SK-N-SH treated with all-trans-retinoic acid at 6 μM for 48 hours (cell line): ENCODE measurements at regions not wholly inside any gene's neighbourhood (a gene's known extent, or its start where the extent isn't known, plus 50 kb on each side); places are given as distances from the start of the nearest gene placed in this dataset.

Source experiments
- BACH2 ChIP-seq: fragments of 250-450 bp; sonication (Bioruptor Pico); IDR thresholded peaks from 2 replicates; pipeline ENCODE4 v1.9.0; 2021; ENCODE audit warnings: mild to moderate bottlenecking, borderline replicate concordance
- CREB5 ChIP-seq: fragments of 250-450 bp; sonication (Bioruptor Pico); IDR thresholded peaks from 2 replicates; pipeline ENCODE4 v1.5.1; 2020; ENCODE audit warnings: low read depth, mild to moderate bottlenecking, moderate library complexity
- OSR1 ChIP-seq: fragments of 250-450 bp; sonication (Bioruptor Pico); IDR thresholded peaks from 2 replicates; pipeline ENCODE4 v1.8.0; 2022; ENCODE audit warnings: moderate library complexity, mild to moderate bottlenecking, inconsistent platforms
- PATZ1 ChIP-seq: fragments of 250-450 bp; sonication (Bioruptor Pico); IDR thresholded peaks from 2 replicates; pipeline ENCODE4 v1.8.0; 2020; ENCODE audit warnings: mild to moderate bottlenecking, moderate library complexity, borderline replicate concordance
- POU6F1 ChIP-seq: fragments of 250-450 bp; sonication (Bioruptor Pico); IDR thresholded peaks from 2 replicates; pipeline ENCODE4 v1.8.0; 2021; ENCODE audit warnings: low read depth, mild to moderate bottlenecking, moderate library complexity, borderline replicate concordance
- PPARA ChIP-seq: fragments of 250-450 bp; sonication (Bioruptor Pico); IDR thresholded peaks from 2 replicates; pipeline ENCODE4 v1.5.0; 2020; ENCODE audit warnings: mild to moderate bottlenecking, borderline replicate concordance
- SNAI2 ChIP-seq: fragments of 250-450 bp; sonication (Bioruptor Pico); IDR thresholded peaks from 2 replicates; pipeline ENCODE4 v1.5.0; 2020; ENCODE audit warnings: mild to moderate bottlenecking, moderate library complexity
- TOX ChIP-seq: fragments of 250-450 bp; sonication (Bioruptor Pico); IDR thresholded peaks from 2 replicates; pipeline ENCODE4 v1.8.0; 2021; ENCODE audit warnings: mild to moderate bottlenecking, moderate library complexity, borderline replicate concordance
- TSHZ2 ChIP-seq: fragments of 250-450 bp; sonication (Bioruptor Pico); IDR thresholded peaks from 2 replicates; pipeline ENCODE4 v1.5.0; 2020; ENCODE audit warnings: mild to moderate bottlenecking, moderate library complexity
- ZC3H10 ChIP-seq: fragments of 250-450 bp; sonication (Bioruptor Pico); IDR thresholded peaks from 2 replicates; pipeline ENCODE4 v1.5.1; 2021; ENCODE audit warnings: mild to moderate bottlenecking, moderate library complexity
- ZFP3 ChIP-seq: fragments of 250-450 bp; sonication (Bioruptor Pico); IDR thresholded peaks from 2 replicates; pipeline ENCODE4 v1.5.0; 2020; ENCODE audit warnings: mild to moderate bottlenecking, moderate library complexity
- ZNF8 ChIP-seq: fragments of 450-650 bp; formaldehyde crosslinking; IDR thresholded peaks from 2 replicates; pipeline ENCODE4 v1.5.0; 2020; ENCODE audit warnings: mild to moderate bottlenecking, moderate library complexity

DNA sequence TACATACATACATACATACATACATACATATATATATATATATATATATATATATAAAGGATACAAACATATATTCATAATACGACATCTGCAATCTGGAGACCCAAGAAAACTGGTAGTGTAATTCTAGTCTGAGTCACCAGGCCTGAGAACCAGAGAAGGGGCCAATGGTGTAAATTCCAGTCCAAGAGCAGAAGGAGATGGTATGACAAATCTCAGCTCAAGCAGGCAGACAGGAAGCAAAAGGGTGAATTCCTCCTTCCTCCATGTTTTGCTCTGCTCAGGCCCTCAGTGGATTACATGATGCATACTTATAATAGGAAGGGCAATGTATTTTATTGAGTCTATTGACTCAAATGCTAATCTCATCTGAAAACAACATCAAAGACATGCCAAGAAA is 1060.4 kb upstream of the TMPRSS15 start:
- no peak for TF ChIP-seq PATZ1 (CRISPR knock-in tag)
- TF ChIP-seq OSR1 = no peak
- no peak for TF ChIP-seq POU6F1 (CRISPR knock-in tag)
- TF ChIP-seq CREB5 = no peak
- TF ChIP-seq TSHZ2 = no peak
- TF ChIP-seq SNAI2 (CRISPR knock-in tag) = no peak
- TF ChIP-seq ZFP3 = no peak
- TF ChIP-seq TOX (CRISPR knock-in tag) = no peak
- no peak for TF ChIP-seq ZNF8 (CRISPR knock-in tag)
- TF ChIP-seq BACH2 (CRISPR knock-in tag) = no peak
- TF ChIP-seq PPARA (CRISPR knock-in tag) = no peak
- no peak for TF ChIP-seq ZC3H10 (CRISPR knock-in tag)
